ENCODE measurements at regions not wholly inside any gene's neighbourhood (a gene's known extent, or its start where the extent isn't known, plus 50 kb on each side); places are given as distances from the start of the nearest gene placed in this dataset.

GRCh38 chr6:6405997-6406714, 85.7 kb upstream of the F13A1 start:
- no peak for TF ChIP-seq CTCF (IDR thresholded peaks at IDR 0.05)
- no peak for TF ChIP-seq POLR2A (IDR thresholded peaks at IDR 0.05)
